SK-N-SH (cell line): ENCODE measurements at regions not wholly inside any gene's neighbourhood (a gene's known extent, or its start where the extent isn't known, plus 50 kb on each side); places are given as distances from the start of the nearest gene placed in this dataset.

Experiments used
- CTCF ChIP-seq: fragments of 200-600 bp; sonication (generic); IDR thresholded peaks from 2 replicates; pipeline ENCODE4 v1.6.1; 2017; ENCODE audit warnings: antibody characterized with exemption, mild to moderate bottlenecking, moderate library complexity
- PBX3 ChIP-seq: IDR thresholded peaks from 2 replicates; pipeline ENCODE4; 2012

- peak; percentile 17; the same call in 1 of the 2 replicates for TF ChIP-seq CTCF
- TF ChIP-seq PBX3 = no peak
These were observed 95.7 kb downstream of the CPZ start for GRCh38 chr4:8688041-8688907.
